ENCODE measurements at regions not wholly inside any gene's neighbourhood (a gene's known extent, or its start where the extent isn't known, plus 50 kb on each side); places are given as distances from the start of the nearest gene placed in this dataset.

DNA sequence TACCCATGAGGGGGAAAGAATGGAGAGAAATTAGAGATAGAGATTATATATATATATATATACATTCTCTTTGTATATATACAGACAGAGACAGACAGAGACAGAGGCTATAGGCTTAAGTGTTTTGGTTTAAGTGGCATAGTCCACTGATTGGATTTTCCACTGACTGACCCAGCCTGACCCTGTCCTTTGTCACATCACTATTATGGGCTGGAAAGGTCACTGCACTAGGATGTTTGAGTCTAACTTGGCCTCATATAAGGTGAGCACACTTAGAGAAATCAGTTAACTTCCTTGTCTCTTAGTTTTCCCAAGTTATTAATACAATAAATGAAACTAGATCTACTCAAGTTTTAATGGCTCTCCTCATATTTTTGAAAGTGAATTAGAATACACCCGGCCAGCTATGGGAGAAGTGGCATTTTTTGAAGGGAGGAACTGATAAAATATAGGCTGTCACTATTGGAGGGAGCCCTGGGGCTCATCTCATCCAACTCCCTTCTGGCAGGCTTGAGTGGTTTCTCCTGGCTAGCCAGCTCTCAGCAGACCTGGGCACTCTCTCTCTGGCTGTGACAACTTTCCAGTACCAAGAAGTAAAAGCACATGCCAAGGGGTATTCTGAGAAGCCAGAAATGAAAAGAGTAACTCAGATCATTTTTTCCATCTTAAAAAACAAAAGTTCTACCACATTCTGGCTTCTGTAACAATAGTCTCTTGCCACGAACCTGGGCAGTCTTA, 455.6 kb upstream of the ANKRD30A start:
- FAIRE-seq (no peak), DNase-seq (ENCODE audit: insufficient read length, low spot score) (no peak)
- no peak for TF ChIP-seq POLR2AphosphoS5 (IDR thresholded peaks at IDR 0.05; ENCODE audit: low read depth, low read length)
- no peak for TF ChIP-seq POLR2A (IDR thresholded peaks at IDR 0.05; ENCODE audit: low read depth, low read length)
- no peak for TF ChIP-seq POU2F2 (IDR thresholded peaks at IDR 0.05; ENCODE audit: low read depth, low read length)
- TF ChIP-seq TAF1 (IDR thresholded peaks at IDR 0.05; ENCODE audit: low read depth, low read length) = no peak
- no peak for TF ChIP-seq PAX5 (IDR thresholded peaks at IDR 0.05; ENCODE audit: insufficient read depth, low read length, severe bottlenecking)
- TF ChIP-seq SPI1 (IDR thresholded peaks at IDR 0.05; ENCODE audit: low read depth, low read length) = no peak

DNA sequence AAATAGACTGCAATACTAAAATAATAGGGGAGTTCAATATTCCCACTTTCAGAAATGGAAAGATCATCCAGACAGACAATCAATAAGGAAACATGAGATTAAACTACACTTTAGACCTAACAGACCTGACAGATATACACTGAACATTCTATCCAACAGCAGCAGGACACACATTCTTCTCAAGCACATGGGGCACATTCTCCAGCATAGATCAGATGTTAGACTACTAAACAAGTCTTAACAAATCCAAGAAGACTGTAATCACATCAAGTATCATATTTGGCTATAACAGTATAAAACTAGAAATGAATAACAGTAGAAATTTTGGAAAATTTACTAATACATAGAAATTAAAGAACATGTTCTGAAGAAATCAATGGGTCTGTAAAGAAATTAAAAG, 458.9 kb upstream of the ANKRD30A start:
- TF ChIP-seq POU2F2 (IDR thresholded peaks at IDR 0.05; ENCODE audit: low read depth, low read length) = no peak
- no peak for TF ChIP-seq TAF1 (IDR thresholded peaks at IDR 0.05; ENCODE audit: low read depth, low read length)
- TF ChIP-seq POLR2A (IDR thresholded peaks at IDR 0.05; ENCODE audit: low read depth, low read length) = no peak
- TF ChIP-seq POLR2AphosphoS5 (IDR thresholded peaks at IDR 0.05; ENCODE audit: low read depth, low read length) = no peak
- no peak for TF ChIP-seq PAX5 (IDR thresholded peaks at IDR 0.05; ENCODE audit: insufficient read depth, low read length, severe bottlenecking)
- no peak for TF ChIP-seq SPI1 (IDR thresholded peaks at IDR 0.05; ENCODE audit: low read depth, low read length)
- no peak for FAIRE-seq
- no peak for DNase-seq (ENCODE audit: insufficient read length, low spot score)

DNA sequence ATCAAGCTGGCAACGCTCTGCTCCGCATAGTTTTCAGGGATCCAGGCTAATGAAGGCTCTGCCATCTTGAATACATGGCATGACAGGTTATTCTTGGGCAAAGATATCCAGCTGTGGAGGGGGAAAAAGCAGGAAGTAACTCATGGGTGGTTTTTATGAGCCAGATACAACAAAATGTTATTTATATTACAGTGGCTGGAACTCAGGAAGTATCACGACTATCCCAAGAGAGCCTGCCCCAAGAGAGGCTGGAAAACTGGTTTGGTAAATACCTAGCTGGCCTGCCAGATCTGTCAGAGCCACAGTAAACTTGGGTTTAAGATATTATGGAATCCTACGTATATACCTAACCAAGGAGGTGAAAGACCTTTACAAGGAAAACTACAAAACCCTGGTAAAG, 462.8 kb upstream of the ANKRD30A start:
- no peak for TF ChIP-seq SPI1 (IDR thresholded peaks at IDR 0.05; ENCODE audit: low read depth, low read length)
- TF ChIP-seq PAX5 (IDR thresholded peaks at IDR 0.05; ENCODE audit: insufficient read depth, low read length, severe bottlenecking) = no peak
- no peak for TF ChIP-seq POU2F2 (IDR thresholded peaks at IDR 0.05; ENCODE audit: low read depth, low read length)
- TF ChIP-seq TAF1 (IDR thresholded peaks at IDR 0.05; ENCODE audit: low read depth, low read length) = no peak
- TF ChIP-seq POLR2A (IDR thresholded peaks at IDR 0.05; ENCODE audit: low read depth, low read length) = no peak
- TF ChIP-seq POLR2AphosphoS5 (IDR thresholded peaks at IDR 0.05; ENCODE audit: low read depth, low read length) = no peak
- DNase-seq (ENCODE audit: insufficient read length, low spot score) (no peak), FAIRE-seq (no peak)

DNA sequence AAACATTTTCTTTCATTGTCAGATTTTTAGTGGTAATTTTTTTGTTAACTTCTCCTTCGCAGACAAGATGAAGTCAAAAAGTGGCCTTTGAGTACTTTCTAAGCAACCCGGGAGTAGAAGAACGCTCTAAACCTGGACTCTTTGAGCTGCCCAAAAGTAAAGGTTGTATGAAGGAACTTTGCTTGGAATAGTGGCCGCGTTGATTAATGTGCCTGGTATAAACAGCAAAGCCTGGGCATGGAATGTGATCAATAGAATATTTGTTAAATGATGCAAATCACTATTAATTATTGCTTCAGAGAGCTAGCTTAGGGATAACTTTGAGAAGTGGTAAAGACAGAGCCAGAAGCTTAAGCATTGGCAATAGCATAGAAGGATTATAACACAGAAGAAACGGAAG, 475.1 kb upstream of the ANKRD30A start:
- TF ChIP-seq POLR2AphosphoS5 (IDR thresholded peaks at IDR 0.05; ENCODE audit: low read depth, low read length) (no peak), POLR2A (IDR thresholded peaks at IDR 0.05; ENCODE audit: low read depth, low read length) (no peak), TAF1 (IDR thresholded peaks at IDR 0.05; ENCODE audit: low read depth, low read length) (no peak), POU2F2 (IDR thresholded peaks at IDR 0.05; ENCODE audit: low read depth, low read length) (no peak), PAX5 (IDR thresholded peaks at IDR 0.05; ENCODE audit: insufficient read depth, low read length, severe bottlenecking) (no peak), SPI1 (IDR thresholded peaks at IDR 0.05; ENCODE audit: low read depth, low read length) (no peak)
- no peak for DNase-seq (ENCODE audit: insufficient read length, low spot score)
- no peak for FAIRE-seq

DNA sequence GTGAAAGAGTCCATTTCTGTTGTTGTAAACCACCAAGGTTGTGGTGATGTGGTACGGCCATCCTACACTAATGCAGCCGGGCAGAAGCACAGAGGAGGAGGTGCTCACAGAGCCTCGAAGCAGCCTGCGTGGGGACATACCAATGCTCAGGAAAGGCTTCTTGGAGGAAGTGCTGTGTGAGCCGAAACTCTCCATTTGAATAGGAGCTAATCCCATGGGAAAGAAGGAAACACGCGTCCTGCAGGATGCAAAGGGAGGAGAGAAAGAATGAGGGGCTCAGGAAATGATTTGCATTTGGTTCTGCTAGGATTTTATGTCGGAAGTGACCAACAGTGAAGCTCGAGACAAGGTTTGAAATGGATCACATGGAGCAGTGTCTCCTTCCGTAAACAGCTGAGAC, 477.9 kb upstream of the ANKRD30A start:
- no peak for FAIRE-seq

DNA sequence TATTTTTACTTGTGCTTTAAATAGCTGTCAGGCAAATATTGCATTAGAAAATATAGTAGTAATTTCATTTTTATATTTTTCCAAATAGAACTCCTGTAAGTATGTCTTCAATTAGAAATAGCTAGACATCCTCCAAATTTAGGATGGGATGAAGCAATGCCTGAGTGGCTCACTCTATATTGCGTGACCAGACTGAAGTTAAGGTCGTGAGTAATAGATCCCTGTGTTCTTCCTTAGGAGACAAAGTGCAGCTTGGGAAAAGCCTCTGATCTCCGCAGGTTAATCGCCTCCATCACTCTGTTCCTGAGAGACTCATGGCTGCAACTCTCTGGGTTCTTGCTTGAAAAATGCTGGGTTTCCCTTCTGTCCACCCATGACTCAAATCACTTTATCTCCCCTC, 484.8 kb upstream of the ANKRD30A start:
- no peak for DNase-seq (ENCODE audit: insufficient read length, low spot score)
- TF ChIP-seq SPI1 (IDR thresholded peaks at IDR 0.05; ENCODE audit: low read depth, low read length) = no peak
- TF ChIP-seq POU2F2 (IDR thresholded peaks at IDR 0.05; ENCODE audit: low read depth, low read length) = no peak
- no peak for TF ChIP-seq POLR2AphosphoS5 (IDR thresholded peaks at IDR 0.05; ENCODE audit: low read depth, low read length)
- TF ChIP-seq TAF1 (IDR thresholded peaks at IDR 0.05; ENCODE audit: low read depth, low read length) = no peak
- TF ChIP-seq POLR2A (IDR thresholded peaks at IDR 0.05; ENCODE audit: low read depth, low read length) = no peak
- TF ChIP-seq PAX5 (IDR thresholded peaks at IDR 0.05; ENCODE audit: insufficient read depth, low read length, severe bottlenecking) = no peak
- no peak for FAIRE-seq

More for the DNA sequence above, 477.9 kb upstream of the ANKRD30A start:
- DNase-seq (ENCODE audit: insufficient read length, low spot score) = no peak
- TF ChIP-seq POU2F2 (IDR thresholded peaks at IDR 0.05; ENCODE audit: low read depth, low read length) (no peak), PAX5 (IDR thresholded peaks at IDR 0.05; ENCODE audit: insufficient read depth, low read length, severe bottlenecking) (no peak), TAF1 (IDR thresholded peaks at IDR 0.05; ENCODE audit: low read depth, low read length) (no peak), POLR2AphosphoS5 (IDR thresholded peaks at IDR 0.05; ENCODE audit: low read depth, low read length) (no peak), POLR2A (IDR thresholded peaks at IDR 0.05; ENCODE audit: low read depth, low read length) (no peak), SPI1 (IDR thresholded peaks at IDR 0.05; ENCODE audit: low read depth, low read length) (no peak)

DNA sequence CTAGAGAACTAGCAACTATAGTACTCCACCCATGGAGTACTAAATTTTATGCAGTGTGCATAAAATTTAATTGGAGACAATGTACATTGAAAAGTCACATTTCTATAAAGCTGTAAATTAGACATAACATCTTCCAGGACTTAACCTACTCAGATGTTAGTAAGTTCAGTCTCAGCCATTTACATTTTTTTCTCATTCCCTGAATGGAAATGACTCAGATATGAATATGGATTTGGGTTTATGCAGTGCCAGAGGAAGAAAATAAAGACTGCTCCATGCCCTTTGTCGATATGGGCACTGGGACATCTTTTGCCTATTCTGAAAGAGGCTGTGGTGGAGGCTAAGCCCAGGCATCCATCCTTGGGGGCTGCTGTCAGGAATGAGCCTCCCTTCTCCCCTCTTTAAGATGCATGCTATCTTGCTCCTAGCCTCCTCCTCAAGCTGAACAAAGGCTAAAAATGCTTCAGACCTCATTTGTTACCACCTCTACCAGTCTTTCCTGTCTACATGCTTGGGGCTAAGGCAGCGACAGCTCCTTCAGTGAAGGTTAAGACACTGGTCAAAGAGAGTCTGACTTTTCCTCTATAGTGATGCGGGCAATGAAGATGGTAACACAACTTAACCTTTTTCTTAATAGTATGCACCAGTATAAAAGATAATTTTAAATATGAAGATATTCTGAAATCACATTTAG, 486.8 kb upstream of the ANKRD30A start:
- FAIRE-seq = no peak
- DNase-seq (ENCODE audit: insufficient read length, low spot score) = no peak
- TF ChIP-seq PAX5 (IDR thresholded peaks at IDR 0.05; ENCODE audit: insufficient read depth, low read length, severe bottlenecking) (no peak), TAF1 (IDR thresholded peaks at IDR 0.05; ENCODE audit: low read depth, low read length) (no peak), POLR2AphosphoS5 (IDR thresholded peaks at IDR 0.05; ENCODE audit: low read depth, low read length) (no peak), POLR2A (IDR thresholded peaks at IDR 0.05; ENCODE audit: low read depth, low read length) (no peak), SPI1 (IDR thresholded peaks at IDR 0.05; ENCODE audit: low read depth, low read length) (no peak), POU2F2 (IDR thresholded peaks at IDR 0.05; ENCODE audit: low read depth, low read length) (no peak)

DNA sequence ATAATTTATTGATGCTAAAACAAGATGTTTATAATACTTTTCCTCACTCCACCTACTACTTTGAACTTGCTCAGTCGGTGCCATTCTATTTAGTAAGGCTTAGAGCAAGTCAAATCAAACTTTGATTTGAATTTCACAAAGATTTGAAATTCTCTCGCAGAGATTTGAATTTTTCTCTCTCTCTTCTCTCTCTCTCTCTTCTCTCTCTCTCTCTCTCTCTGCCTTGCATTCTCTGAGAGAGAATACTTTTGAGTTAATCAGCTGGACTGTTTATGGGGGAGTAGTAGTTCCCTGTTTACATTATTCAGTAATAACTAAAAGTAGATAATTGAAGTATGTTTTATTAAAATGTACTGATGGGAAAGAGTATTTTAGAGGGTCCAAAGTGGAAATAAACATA, 488.5 kb upstream of the ANKRD30A start:
- TF ChIP-seq POLR2A (IDR thresholded peaks at IDR 0.05; ENCODE audit: low read depth, low read length) = no peak
- no peak for TF ChIP-seq SPI1 (IDR thresholded peaks at IDR 0.05; ENCODE audit: low read depth, low read length)
- no peak for TF ChIP-seq POLR2AphosphoS5 (IDR thresholded peaks at IDR 0.05; ENCODE audit: low read depth, low read length)
- no peak for TF ChIP-seq PAX5 (IDR thresholded peaks at IDR 0.05; ENCODE audit: insufficient read depth, low read length, severe bottlenecking)
- TF ChIP-seq TAF1 (IDR thresholded peaks at IDR 0.05; ENCODE audit: low read depth, low read length) = no peak
- no peak for TF ChIP-seq POU2F2 (IDR thresholded peaks at IDR 0.05; ENCODE audit: low read depth, low read length)
- FAIRE-seq = no peak
- no peak for DNase-seq (ENCODE audit: insufficient read length, low spot score)

DNA sequence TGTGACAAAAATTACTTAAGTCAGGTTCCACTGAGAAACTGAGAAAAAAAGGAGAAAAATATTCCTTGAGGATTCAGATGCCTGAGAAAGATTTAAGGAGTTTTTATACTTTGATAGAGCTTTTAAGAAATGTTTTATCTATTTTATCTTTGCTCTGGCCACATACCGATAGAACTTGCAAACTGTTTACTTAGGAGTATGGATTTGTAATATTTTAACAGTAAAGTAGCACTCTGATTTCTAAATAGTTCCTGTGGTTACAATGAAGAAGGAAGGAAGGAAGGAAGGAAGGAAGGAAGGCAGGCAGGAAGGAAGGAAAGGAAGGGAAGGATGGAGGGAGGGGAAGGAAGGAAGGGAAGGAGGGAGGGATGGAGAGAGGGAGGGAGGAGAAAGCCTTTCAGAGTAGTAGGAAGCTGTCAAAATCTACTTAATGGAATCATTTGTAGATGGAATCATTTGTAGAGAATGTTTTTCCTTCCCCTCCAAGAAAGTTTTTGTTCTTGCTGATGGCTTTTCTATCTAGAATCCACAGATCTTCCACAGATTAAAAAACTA, 489.0 kb upstream of the ANKRD30A start:
- DNase-seq (ENCODE audit: insufficient read length, low spot score) = no peak
- no peak for FAIRE-seq
- TF ChIP-seq SPI1 (IDR thresholded peaks at IDR 0.05; ENCODE audit: low read depth, low read length) (no peak), POU2F2 (IDR thresholded peaks at IDR 0.05; ENCODE audit: low read depth, low read length) (no peak), POLR2AphosphoS5 (IDR thresholded peaks at IDR 0.05; ENCODE audit: low read depth, low read length) (no peak), TAF1 (IDR thresholded peaks at IDR 0.05; ENCODE audit: low read depth, low read length) (no peak), PAX5 (IDR thresholded peaks at IDR 0.05; ENCODE audit: insufficient read depth, low read length, severe bottlenecking) (no peak), POLR2A (IDR thresholded peaks at IDR 0.05; ENCODE audit: low read depth, low read length) (no peak)

All from GM12891 (cell line).